CD4-positive, alpha-beta T cell treated with Interleukin-4 for 4 hours (primary cell): ENCODE measurements at regions not wholly inside any gene's neighbourhood (a gene's known extent, or its start where the extent isn't known, plus 50 kb on each side); places are given as distances from the start of the nearest gene placed in this dataset.
"Not testable (repeated sequence)": the region's sequence is repeated elsewhere in the genome, so short reads cannot be mapped to it uniquely, and the experiment has no call there.

Experiments
- DNase-seq: peaks from one replicate; pipeline ENCODE4 v3.0.0-alpha.2; 2020

- no peak for DNase-seq
These were observed 112.5 kb upstream of the EMCN start for GRCh38 chr4:100630341-100630740.

GRCh38 chr4:100609810-100610209, 92.0 kb upstream of the EMCN start:
- no peak for DNase-seq

GRCh38 chr4:100608651-100609050, 90.8 kb upstream of the EMCN start:
- not testable (repeated sequence) for DNase-seq

GRCh38 chr4:100605144-100605543, 87.3 kb upstream of the EMCN start:
- DNase-seq, result no peak

GRCh38 chr4:100593935-100594334, 76.1 kb upstream of the EMCN start:
- no peak for DNase-seq

- DNase-seq, result no peak
These were observed 73.5 kb upstream of the EMCN start for GRCh38 chr4:100591161-100591876.

- DNase-seq, result no peak
These were observed 72.5 kb upstream of the EMCN start for GRCh38 chr4:100590325-100590724.

- DNase-seq, result no peak
These were observed 70.3 kb upstream of the EMCN start for GRCh38 chr4:100588076-100588475.

GRCh38 chr4:100582146-100582545, 64.3 kb upstream of the EMCN start:
- DNase-seq, result no peak

- no peak for DNase-seq
These were observed 63.5 kb upstream of the EMCN start for GRCh38 chr4:100581337-100581736.

- no peak for DNase-seq
These were observed 58.7 kb upstream of the EMCN start for GRCh38 chr4:100576570-100576969.

GRCh38 chr4:100574607-100575006, 56.8 kb upstream of the EMCN start:
- no peak for DNase-seq

- no peak for DNase-seq
These were observed 51.4 kb upstream of the EMCN start for GRCh38 chr4:100569196-100569595.
